K562 (cell line): ENCODE measurements at regions not wholly inside any gene's neighbourhood (a gene's known extent, or its start where the extent isn't known, plus 50 kb on each side); places are given as distances from the start of the nearest gene placed in this dataset.

Source experiments
- BRD9 ChIP-seq: fragments of 450-650 bp; IDR thresholded peaks from 2 replicates; pipeline ENCODE4 v1.6.1; 2018; ENCODE audit warnings: low read depth; ENCODE audit not compliant: partially characterized antibody
- CEBPB ChIP-seq: fragments of 450-650 bp; IDR thresholded peaks from 2 replicates; pipeline ENCODE4 v1.6.1; 2016; ENCODE audit warnings: missing genetic modification characterization, missing compliant biosample characterization
- DDX20 ChIP-seq: fragments of 450-650 bp; IDR thresholded peaks from 2 replicates; pipeline ENCODE4 v1.6.1; 2016; ENCODE audit warnings: missing genetic modification characterization, low read depth, mild to moderate bottlenecking, missing compliant biosample characterization, moderate library complexity
- GATAD2B ChIP-seq: fragments of 450-650 bp; IDR thresholded peaks from 2 replicates; pipeline ENCODE4 v1.6.1; 2017; ENCODE audit warnings: mild to moderate bottlenecking, borderline replicate concordance
- HNRNPUL1 ChIP-seq: fragments of 200-400 bp; formaldehyde crosslinking; IDR thresholded peaks from 2 replicates; pipeline ENCODE4 v1.6.1; 2017; ENCODE audit warnings: low read length
- MAFG ChIP-seq: fragments of 450-650 bp; conservative IDR thresholded peaks from 2 replicates; pipeline ENCODE4 v1.6.1; 2016; ENCODE audit warnings: missing genetic modification characterization, missing compliant biosample characterization
- RBM22 ChIP-seq: fragments of 200-400 bp; formaldehyde crosslinking; IDR thresholded peaks from 2 replicates; pipeline ENCODE4 v1.6.1; 2018; ENCODE audit warnings: low read length, low read depth; ENCODE audit not compliant: poor library complexity, severe bottlenecking
- RFX7 ChIP-seq: fragments of 250-450 bp; sonication (Bioruptor Pico); IDR thresholded peaks from 2 replicates; pipeline ENCODE4 v1.5.1; 2021; ENCODE audit warnings: mild to moderate bottlenecking
- SLC30A9 ChIP-seq: fragments of 250-450 bp; sonication (Bioruptor Pico); IDR thresholded peaks from 2 replicates; pipeline ENCODE4 v1.8.0; 2022; ENCODE audit warnings: mild to moderate bottlenecking, moderate library complexity
- SMAD4 ChIP-seq: fragments of 250-450 bp; sonication (Bioruptor Pico); conservative IDR thresholded peaks from 2 replicates; pipeline ENCODE4 v1.8.0; 2021; ENCODE audit warnings: inconsistent platforms, mild to moderate bottlenecking, moderate library complexity
- SMC3 ChIP-seq: conservative IDR thresholded peaks from 2 replicates; pipeline ENCODE4 v1.6.1; 2011; ENCODE audit warnings: low read depth, low read length, improper control_type of control experiment; ENCODE audit not compliant: insufficient read depth
- TEAD1 ChIP-seq, 2 experiments: fragments of 450-650 bp in 1 of 2; sonication (generic) in 1 of 2; formaldehyde crosslinking; IDR thresholded peaks; 2 replicates each; pipeline versions ENCODE4 v1.4.0 to v1.8.0; 2020 to 2022; ENCODE audit warnings: mild to moderate bottlenecking in 2 of 2, missing genetic modification reagents in 1 of 2
- WHSC1 ChIP-seq: IDR thresholded peaks from one replicate; pipeline ENCODE4 v1.6.1; 2012; ENCODE audit warnings: low read length, control low read depth, inconsistent platforms
- ZFX ChIP-seq: sonication (generic); formaldehyde crosslinking; IDR thresholded peaks from 2 replicates; pipeline ENCODE4 v1.8.0; 2022; ENCODE audit warnings: mild to moderate bottlenecking, missing genetic modification reagents, moderate library complexity
- ZNF146 ChIP-seq: IDR thresholded peaks from one replicate; pipeline ENCODE4 v1.6.1; 2018; ENCODE audit warnings: missing compliant biosample characterization; ENCODE audit not compliant: unreplicated experiment
- ZNF311 ChIP-seq: fragments of 250-450 bp; sonication (Bioruptor Pico); IDR thresholded peaks from 2 replicates; pipeline ENCODE4 v1.4.0; 2020; ENCODE audit warnings: mild to moderate bottlenecking, moderate library complexity
- ZNF707 ChIP-seq: fragments of 250-450 bp; sonication (Bioruptor Pico); conservative IDR thresholded peaks from 2 replicates; pipeline ENCODE4 v1.8.0; 2022; ENCODE audit warnings: inconsistent platforms, mild to moderate bottlenecking, moderate library complexity
- TF ChIP-seq, protein P1 (sequence below): sonication (generic); formaldehyde crosslinking; IDR thresholded peaks from 2 replicates; pipeline ENCODE4 v1.8.0; 2023; ENCODE audit warnings: missing genetic modification reagents, mild to moderate bottlenecking, borderline replicate concordance
- TF ChIP-seq, protein P2 (sequence below): IDR thresholded peaks from 2 replicates; pipeline ENCODE4 v1.6.1; 2016; ENCODE audit warnings: missing genetic modification characterization, missing compliant biosample characterization
- TF ChIP-seq, protein P3 (sequence below): sonication (generic); formaldehyde crosslinking; IDR thresholded peaks from 2 replicates; pipeline ENCODE4 v1.8.0; 2022; ENCODE audit warnings: mild to moderate bottlenecking, missing genetic modification reagents
- TF ChIP-seq, protein P4 (sequence below): fragments of 250-450 bp; sonication (Bioruptor Pico); IDR thresholded peaks from 2 replicates; pipeline ENCODE4 v1.8.0; 2022; ENCODE audit warnings: moderate library complexity, mild to moderate bottlenecking, inconsistent platforms

GRCh38 chr10:3665316-3665908, 119.6 kb downstream of the KLF6 start (continued):
- TF ChIP-seq ZFX (CRISPR knock-in tag), result peak; percentile 35; the same call in 1 of the 2 replicates
- TF ChIP-seq DDX20 (tag), result no peak
- peak; percentile 9 for TF ChIP-seq GATAD2B
- TF ChIP-seq BRD9, result peak; percentile 60
- peak in 1 of 2 experiments; percentile 43; a peak in 1 of 4 replicates for TF ChIP-seq TEAD1 (CRISPR knock-in tag; IDR thresholded peaks at IDR 0.05)
- TF ChIP-seq SMC3, result no peak
- no peak for TF ChIP-seq SLC30A9 (CRISPR knock-in tag)
- TF ChIP-seq SMAD4, result peak; percentile 96
- TF ChIP-seq, protein P1, sequence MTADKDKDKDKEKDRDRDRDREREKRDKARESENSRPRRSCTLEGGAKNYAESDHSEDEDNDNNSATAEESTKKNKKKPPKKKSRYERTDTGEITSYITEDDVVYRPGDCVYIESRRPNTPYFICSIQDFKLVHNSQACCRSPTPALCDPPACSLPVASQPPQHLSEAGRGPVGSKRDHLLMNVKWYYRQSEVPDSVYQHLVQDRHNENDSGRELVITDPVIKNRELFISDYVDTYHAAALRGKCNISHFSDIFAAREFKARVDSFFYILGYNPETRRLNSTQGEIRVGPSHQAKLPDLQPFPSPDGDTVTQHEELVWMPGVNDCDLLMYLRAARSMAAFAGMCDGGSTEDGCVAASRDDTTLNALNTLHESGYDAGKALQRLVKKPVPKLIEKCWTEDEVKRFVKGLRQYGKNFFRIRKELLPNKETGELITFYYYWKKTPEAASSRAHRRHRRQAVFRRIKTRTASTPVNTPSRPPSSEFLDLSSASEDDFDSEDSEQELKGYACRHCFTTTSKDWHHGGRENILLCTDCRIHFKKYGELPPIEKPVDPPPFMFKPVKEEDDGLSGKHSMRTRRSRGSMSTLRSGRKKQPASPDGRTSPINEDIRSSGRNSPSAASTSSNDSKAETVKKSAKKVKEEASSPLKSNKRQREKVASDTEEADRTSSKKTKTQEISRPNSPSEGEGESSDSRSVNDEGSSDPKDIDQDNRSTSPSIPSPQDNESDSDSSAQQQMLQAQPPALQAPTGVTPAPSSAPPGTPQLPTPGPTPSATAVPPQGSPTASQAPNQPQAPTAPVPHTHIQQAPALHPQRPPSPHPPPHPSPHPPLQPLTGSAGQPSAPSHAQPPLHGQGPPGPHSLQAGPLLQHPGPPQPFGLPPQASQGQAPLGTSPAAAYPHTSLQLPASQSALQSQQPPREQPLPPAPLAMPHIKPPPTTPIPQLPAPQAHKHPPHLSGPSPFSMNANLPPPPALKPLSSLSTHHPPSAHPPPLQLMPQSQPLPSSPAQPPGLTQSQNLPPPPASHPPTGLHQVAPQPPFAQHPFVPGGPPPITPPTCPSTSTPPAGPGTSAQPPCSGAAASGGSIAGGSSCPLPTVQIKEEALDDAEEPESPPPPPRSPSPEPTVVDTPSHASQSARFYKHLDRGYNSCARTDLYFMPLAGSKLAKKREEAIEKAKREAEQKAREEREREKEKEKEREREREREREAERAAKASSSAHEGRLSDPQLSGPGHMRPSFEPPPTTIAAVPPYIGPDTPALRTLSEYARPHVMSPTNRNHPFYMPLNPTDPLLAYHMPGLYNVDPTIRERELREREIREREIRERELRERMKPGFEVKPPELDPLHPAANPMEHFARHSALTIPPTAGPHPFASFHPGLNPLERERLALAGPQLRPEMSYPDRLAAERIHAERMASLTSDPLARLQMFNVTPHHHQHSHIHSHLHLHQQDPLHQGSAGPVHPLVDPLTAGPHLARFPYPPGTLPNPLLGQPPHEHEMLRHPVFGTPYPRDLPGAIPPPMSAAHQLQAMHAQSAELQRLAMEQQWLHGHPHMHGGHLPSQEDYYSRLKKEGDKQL (CRISPR knock-in tag), result no peak
- no peak for TF ChIP-seq MAFG
- no peak for TF ChIP-seq ZNF146 (CRISPR knock-in tag)
- TF ChIP-seq RBM22, result no peak
- no peak for TF ChIP-seq ZNF707 (CRISPR knock-in tag)
- TF ChIP-seq, protein P2, sequence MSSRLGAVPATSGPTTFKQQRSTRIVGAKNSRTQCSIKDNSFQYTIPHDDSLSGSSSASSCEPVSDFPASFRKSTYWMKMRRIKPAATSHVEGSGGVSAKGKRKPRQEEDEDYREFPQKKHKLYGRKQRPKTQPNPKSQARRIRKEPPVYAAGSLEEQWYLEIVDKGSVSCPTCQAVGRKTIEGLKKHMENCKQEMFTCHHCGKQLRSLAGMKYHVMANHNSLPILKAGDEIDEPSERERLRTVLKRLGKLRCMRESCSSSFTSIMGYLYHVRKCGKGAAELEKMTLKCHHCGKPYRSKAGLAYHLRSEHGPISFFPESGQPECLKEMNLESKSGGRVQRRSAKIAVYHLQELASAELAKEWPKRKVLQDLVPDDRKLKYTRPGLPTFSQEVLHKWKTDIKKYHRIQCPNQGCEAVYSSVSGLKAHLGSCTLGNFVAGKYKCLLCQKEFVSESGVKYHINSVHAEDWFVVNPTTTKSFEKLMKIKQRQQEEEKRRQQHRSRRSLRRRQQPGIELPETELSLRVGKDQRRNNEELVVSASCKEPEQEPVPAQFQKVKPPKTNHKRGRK (tag), result no peak
- TF ChIP-seq HNRNPUL1, result no peak
- TF ChIP-seq WHSC1, result no peak
- TF ChIP-seq, protein P3, sequence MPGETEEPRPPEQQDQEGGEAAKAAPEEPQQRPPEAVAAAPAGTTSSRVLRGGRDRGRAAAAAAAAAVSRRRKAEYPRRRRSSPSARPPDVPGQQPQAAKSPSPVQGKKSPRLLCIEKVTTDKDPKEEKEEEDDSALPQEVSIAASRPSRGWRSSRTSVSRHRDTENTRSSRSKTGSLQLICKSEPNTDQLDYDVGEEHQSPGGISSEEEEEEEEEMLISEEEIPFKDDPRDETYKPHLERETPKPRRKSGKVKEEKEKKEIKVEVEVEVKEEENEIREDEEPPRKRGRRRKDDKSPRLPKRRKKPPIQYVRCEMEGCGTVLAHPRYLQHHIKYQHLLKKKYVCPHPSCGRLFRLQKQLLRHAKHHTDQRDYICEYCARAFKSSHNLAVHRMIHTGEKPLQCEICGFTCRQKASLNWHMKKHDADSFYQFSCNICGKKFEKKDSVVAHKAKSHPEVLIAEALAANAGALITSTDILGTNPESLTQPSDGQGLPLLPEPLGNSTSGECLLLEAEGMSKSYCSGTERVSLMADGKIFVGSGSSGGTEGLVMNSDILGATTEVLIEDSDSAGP (CRISPR knock-in tag), result no peak
- no peak for TF ChIP-seq CEBPB (tag)
- TF ChIP-seq ZNF311 (CRISPR knock-in tag), result no peak
- TF ChIP-seq, protein P4, sequence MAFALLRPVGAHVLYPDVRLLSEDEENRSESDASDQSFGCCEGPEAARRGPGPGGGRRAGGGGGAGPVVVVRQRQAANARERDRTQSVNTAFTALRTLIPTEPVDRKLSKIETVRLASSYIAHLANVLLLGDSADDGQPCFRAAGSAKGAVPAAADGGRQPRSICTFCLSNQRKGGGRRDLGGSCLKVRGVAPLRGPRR, result no peak
- no peak for TF ChIP-seq RFX7 (CRISPR knock-in tag)
